Gastroesophageal sphincter (tissue), 3 donors: ENCODE measurements at regions not wholly inside any gene's neighbourhood (a gene's known extent, or its start where the extent isn't known, plus 50 kb on each side); places are given as distances from the start of the nearest gene placed in this dataset.
"Not testable (repeated sequence)": the region's sequence is repeated elsewhere in the genome, so short reads cannot be mapped to it uniquely, and the experiment has no call there.

Source experiments
- EP300 ChIP-seq: sonication (generic); formaldehyde crosslinking; IDR thresholded peaks from one replicate; pipeline ENCODE4 v1.6.1; 2017; ENCODE audit warnings: antibody characterized with exemption, mild to moderate bottlenecking
- POLR2A ChIP-seq, 2 donors: fragments of 450-650 bp; IDR thresholded peaks; one replicate each; pipeline ENCODE4 v1.6.1; 2017; ENCODE audit warnings: antibody characterized with exemption in 2 of 2, mild to moderate bottlenecking in 2 of 2, moderate library complexity in 1 of 2
- POLR2AphosphoS5 ChIP-seq: sonication (generic); formaldehyde crosslinking; IDR thresholded peaks from one replicate; pipeline ENCODE4 v1.6.1; 2017; ENCODE audit warnings: antibody characterized with exemption
- TF ChIP-seq, protein P1 (sequence below), 4 experiments: fragments of 200-600 bp in 2 of 4; fragments of 450-650 bp in 2 of 4; sonication (generic) in 1 of 4; IDR thresholded peaks; one replicate each; pipeline ENCODE4 v1.5.1; 2017 to 2019; ENCODE audit warnings: antibody characterized with exemption in 4 of 4, mild to moderate bottlenecking in 2 of 4, moderate library complexity in 2 of 4

DNA sequence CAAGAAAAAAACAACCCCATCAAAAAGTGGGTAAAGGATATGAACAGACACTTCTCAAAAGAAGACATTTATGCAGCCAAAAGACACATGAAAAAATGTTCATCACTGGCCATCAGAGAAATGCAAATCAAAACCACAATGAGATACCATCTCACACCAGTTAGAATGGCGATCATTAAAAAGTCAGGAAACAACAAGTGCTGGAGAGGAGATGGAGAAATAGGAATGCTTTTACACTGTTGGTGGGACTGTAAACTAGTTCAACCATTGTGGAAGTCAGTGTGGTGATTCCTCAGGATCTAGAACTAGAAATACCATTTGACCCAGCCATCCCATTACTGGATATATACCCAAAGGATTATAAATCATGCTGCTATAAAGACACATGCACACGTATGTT is 467.2 kb upstream of the RUNX1 start:
- TF ChIP-seq, protein P1, sequence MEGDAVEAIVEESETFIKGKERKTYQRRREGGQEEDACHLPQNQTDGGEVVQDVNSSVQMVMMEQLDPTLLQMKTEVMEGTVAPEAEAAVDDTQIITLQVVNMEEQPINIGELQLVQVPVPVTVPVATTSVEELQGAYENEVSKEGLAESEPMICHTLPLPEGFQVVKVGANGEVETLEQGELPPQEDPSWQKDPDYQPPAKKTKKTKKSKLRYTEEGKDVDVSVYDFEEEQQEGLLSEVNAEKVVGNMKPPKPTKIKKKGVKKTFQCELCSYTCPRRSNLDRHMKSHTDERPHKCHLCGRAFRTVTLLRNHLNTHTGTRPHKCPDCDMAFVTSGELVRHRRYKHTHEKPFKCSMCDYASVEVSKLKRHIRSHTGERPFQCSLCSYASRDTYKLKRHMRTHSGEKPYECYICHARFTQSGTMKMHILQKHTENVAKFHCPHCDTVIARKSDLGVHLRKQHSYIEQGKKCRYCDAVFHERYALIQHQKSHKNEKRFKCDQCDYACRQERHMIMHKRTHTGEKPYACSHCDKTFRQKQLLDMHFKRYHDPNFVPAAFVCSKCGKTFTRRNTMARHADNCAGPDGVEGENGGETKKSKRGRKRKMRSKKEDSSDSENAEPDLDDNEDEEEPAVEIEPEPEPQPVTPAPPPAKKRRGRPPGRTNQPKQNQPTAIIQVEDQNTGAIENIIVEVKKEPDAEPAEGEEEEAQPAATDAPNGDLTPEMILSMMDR (IDR thresholded peaks at IDR 0.05): not testable (repeated sequence)
- TF ChIP-seq POLR2A (IDR thresholded peaks at IDR 0.05); POLR2AphosphoS5; EP300: not testable (repeated sequence)
